HG03103 (cell line): ENCODE measurements at regions not wholly inside any gene's neighbourhood (a gene's known extent, or its start where the extent isn't known, plus 50 kb on each side); places are given as distances from the start of the nearest gene placed in this dataset.

Source experiments
- ATAC-seq: cut with Tn5 transposase; IDR thresholded peaks from one replicate; pipeline ENCODE4 v1.9.1; 2021; ENCODE audit warnings: low read depth; ENCODE audit not compliant: unreplicated experiment

- no peak for ATAC-seq
Observed at GRCh38 chr22:49123621-49124192, 704.0 kb downstream of the BRD1 start.

GRCh38 chr22:49119551-49119952 is 708.1 kb downstream of the BRD1 start:
- ATAC-seq, result no peak

GRCh38 chr22:49118065-49118464 is 709.6 kb downstream of the BRD1 start:
- no peak for ATAC-seq

- no peak for ATAC-seq
Observed at GRCh38 chr22:49117486-49117885, 710.2 kb downstream of the BRD1 start.

- ATAC-seq, result no peak
Observed at GRCh38 chr22:49116486-49117120, 711.1 kb downstream of the BRD1 start.

GRCh38 chr22:49116021-49116420 is 711.7 kb downstream of the BRD1 start:
- no peak for ATAC-seq

- ATAC-seq, result no peak
Observed at GRCh38 chr22:49115197-49115596, 712.5 kb downstream of the BRD1 start.

GRCh38 chr22:49113758-49114157 is 713.9 kb downstream of the BRD1 start:
- ATAC-seq, result no peak

- ATAC-seq, result no peak
Observed at GRCh38 chr22:49112661-49113626, 714.7 kb downstream of the BRD1 start.

- ATAC-seq, result no peak
Observed at GRCh38 chr22:49112176-49112575, 715.5 kb downstream of the BRD1 start.

GRCh38 chr22:49111085-49111484 is 716.6 kb downstream of the BRD1 start:
- no peak for ATAC-seq

- no peak for ATAC-seq
Observed at GRCh38 chr22:49108636-49109315, 718.9 kb downstream of the BRD1 start.

GRCh38 chr22:49107961-49108530 is 719.6 kb downstream of the BRD1 start:
- ATAC-seq, result no peak

- ATAC-seq, result no peak
Observed at GRCh38 chr22:49107561-49107960, 720.1 kb downstream of the BRD1 start.

GRCh38 chr22:49106842-49107152 is 720.9 kb downstream of the BRD1 start:
- ATAC-seq, result no peak

GRCh38 chr22:49106096-49106841 is 721.4 kb downstream of the BRD1 start:
- no peak for ATAC-seq

- ATAC-seq, result no peak
Observed at GRCh38 chr22:49104434-49104833, 723.2 kb downstream of the BRD1 start.

- no peak for ATAC-seq
Observed at GRCh38 chr22:49103314-49104059, 724.2 kb downstream of the BRD1 start.

GRCh38 chr22:49102367-49102766 is 725.3 kb downstream of the BRD1 start:
- ATAC-seq, result no peak
